H1 (cell line): ENCODE measurements at regions not wholly inside any gene's neighbourhood (a gene's known extent, or its start where the extent isn't known, plus 50 kb on each side); places are given as distances from the start of the nearest gene placed in this dataset.

ENCODE experiments used
- CTCF ChIA-PET: fragments of 300-600 bp; sonication (Branson Sonifier 250); formaldehyde crosslinking; loops from one replicate; lab custom pipeline; 2021; ENCODE audit not compliant: partially characterized antibody; lab: Charles Lee
- POLR2A ChIA-PET: fragments of 300-600 bp; sonication (Branson Sonifier 250); formaldehyde crosslinking; loops from one replicate; lab custom pipeline; 2021; ENCODE audit warnings: inconsistent platforms; ENCODE audit not compliant: partially characterized antibody; lab: Charles Lee
- DNase-seq, 2 experiments: peaks; one replicate each; pipeline versions ENCODE4 v3.0.0 to v3.0.0-alpha.2; 2010 to 2022; ENCODE audit warnings: low spot score in 2 of 2, low read depth in 1 of 2, mixed read lengths in 1 of 2
- FAIRE-seq: peaks from 2 replicates; lab custom pipeline; 2011; peaks lifted over from hg19 to GRCh38; lab: Jason Lieb, UNC
- H2AFZ ChIP-seq: 2 replicates; pipeline ENCODE4 v1.8.1; 2012; ENCODE audit warnings: low read length, inconsistent platforms
- H2AK5ac ChIP-seq: 2 replicates; pipeline ENCODE4 v1.6.1; 2013; ENCODE audit warnings: low read depth, low read length
- H2BK120ac ChIP-seq: replicated peaks from 2 replicates; pipeline ENCODE3; 2013; ENCODE audit warnings: low read depth, low read length, inconsistent platforms
- H2BK12ac ChIP-seq: 2 replicates; pipeline ENCODE4 v1.6.1; 2013; ENCODE audit warnings: low read depth, low read length
- H2BK15ac ChIP-seq: 2 replicates; pipeline ENCODE4 v1.6.1; 2013; ENCODE audit warnings: low read length
- H2BK20ac ChIP-seq: 2 replicates; pipeline ENCODE4 v1.6.1; 2013; ENCODE audit warnings: low read length
- H2BK5ac ChIP-seq: 2 replicates; pipeline ENCODE4 v1.6.1; 2013; ENCODE audit warnings: low read depth, low read length
- H3K14ac ChIP-seq: 2 replicates; pipeline ENCODE4 v1.6.1; 2013; ENCODE audit warnings: inconsistent platforms; ENCODE audit not compliant: insufficient read length
- H3K18ac ChIP-seq: 2 replicates; pipeline ENCODE4 v1.6.1; 2013; ENCODE audit warnings: low read length; ENCODE audit errors: extremely low read depth
- H3K23ac ChIP-seq: 2 replicates; pipeline ENCODE4 v1.6.1; 2013; ENCODE audit warnings: inconsistent platforms; ENCODE audit not compliant: insufficient read length
- H3K23me2 ChIP-seq: 2 replicates; pipeline ENCODE4 v1.6.1; 2013; ENCODE audit warnings: low read depth, low read length
- H3K27ac ChIP-seq: 2 replicates; pipeline ENCODE4 v1.6.1; 2011; ENCODE audit warnings: low read depth, low read length, inconsistent platforms
- H3K27me3 ChIP-seq, 4 experiments: replicated peaks in 1 of 4; 1 replicate in 1 of 4; 2 replicates in 3 of 4; pipeline versions ENCODE4 v1.6.1 to v1.8.1; 2011 to 2013; ENCODE audit warnings: low read length in 3 of 4, mild to moderate bottlenecking in 3 of 4, inconsistent platforms in 2 of 4, mixed read lengths in 2 of 4, moderate library complexity in 1 of 4; ENCODE audit not compliant: control insufficient read depth in 3 of 4, insufficient read depth in 3 of 4; ENCODE audit errors: extremely low read depth in 1 of 4
- H3K36me3 ChIP-seq, 4 experiments: 2 replicates each; pipeline versions ENCODE4 v1.6.1 to v1.8.1; 2011 to 2013; ENCODE audit warnings: mild to moderate bottlenecking in 4 of 4, low read length in 3 of 4, moderate library complexity in 2 of 4, control low read depth in 1 of 4, inconsistent platforms in 1 of 4; ENCODE audit not compliant: insufficient read depth in 4 of 4, control insufficient read depth in 2 of 4
- H3K4ac ChIP-seq: replicated peaks from 2 replicates; pipeline ENCODE3; 2013; ENCODE audit warnings: low read length, low read depth, mixed read lengths, inconsistent platforms; ENCODE audit not compliant: insufficient read length
- H3K4me1 ChIP-seq, 4 experiments: replicated peaks in 1 of 4; 1 replicate in 1 of 4; 2 replicates in 3 of 4; pipeline versions ENCODE4 v1.6.1 to v1.8.1; 2011 to 2013; ENCODE audit warnings: low read length in 3 of 4, inconsistent platforms in 2 of 4, mixed read lengths in 1 of 4; ENCODE audit not compliant: insufficient read depth in 4 of 4, control insufficient read depth in 3 of 4
- H3K4me2 ChIP-seq, 2 experiments: 2 replicates each; pipeline versions ENCODE4 v1.6.1 to v1.8.1; 2011 to 2013; ENCODE audit warnings: low read depth in 2 of 2, low read length in 2 of 2, control low read depth in 1 of 2, inconsistent platforms in 1 of 2, mild to moderate bottlenecking in 1 of 2; ENCODE audit not compliant: insufficient read depth in 1 of 2
- H3K4me3 ChIP-seq, 4 experiments: fragments of 200-600, 300-600 bp in 1 of 4; sonication (generic), shearing (Covaris generic), sonication (Bioruptor Twin) in 1 of 4; 2 replicates each; pipeline versions ENCODE4 v1.5.1 to v1.8.1; 2011 to 2016; ENCODE audit warnings: low read length in 4 of 4, low read depth in 3 of 4, control low read depth in 2 of 4, inconsistent platforms in 2 of 4, mild to moderate bottlenecking in 2 of 4, mixed read lengths in 1 of 4, moderate library complexity in 1 of 4; ENCODE audit not compliant: insufficient read depth in 2 of 4; ENCODE audit errors: extremely low read depth in 1 of 4
- H3K56ac ChIP-seq: replicated peaks from 2 replicates; pipeline ENCODE3; 2013; ENCODE audit warnings: low read depth, mild to moderate bottlenecking, mixed read lengths, low read length, inconsistent platforms; ENCODE audit not compliant: insufficient read length
- H3K79me1 ChIP-seq: 2 replicates; pipeline ENCODE4 v1.6.1; 2013; ENCODE audit warnings: low read depth, low read length, control low read depth
- H3K79me2 ChIP-seq, 2 experiments: 2 replicates each; pipeline versions ENCODE4 v1.6.1 to v1.8.1; 2012 to 2013; ENCODE audit warnings: low read length in 2 of 2, mild to moderate bottlenecking in 2 of 2, inconsistent platforms in 1 of 2; ENCODE audit not compliant: insufficient read depth in 2 of 2, control insufficient read depth in 1 of 2
- H3K9ac ChIP-seq, 4 experiments: replicated peaks in 1 of 4; 1 replicate in 1 of 4; 2 replicates in 3 of 4; pipeline versions ENCODE4 v1.6.1 to v1.8.1; 2011 to 2013; ENCODE audit warnings: low read depth in 3 of 4, low read length in 3 of 4, control low read depth in 2 of 4, mild to moderate bottlenecking in 2 of 4, moderate library complexity in 2 of 4, inconsistent platforms in 1 of 4; ENCODE audit errors: extremely low read depth in 1 of 4
- H3K9me3 ChIP-seq, 2 experiments: 2 replicates each; pipeline versions ENCODE4 v1.6.1 to v1.8.1; 2012 to 2013; ENCODE audit warnings: mild to moderate bottlenecking in 2 of 2, moderate library complexity in 2 of 2, control low read depth in 1 of 2, inconsistent platforms in 1 of 2, low read depth in 1 of 2, low read length in 1 of 2, mixed read lengths in 1 of 2; ENCODE audit not compliant: insufficient read depth in 2 of 2
- H4K20me1 ChIP-seq, 2 experiments: replicated peaks in 1 of 2; 2 replicates each; pipeline versions ENCODE3 to v1.8.1; 2011 to 2013; ENCODE audit warnings: inconsistent platforms in 2 of 2, low read length in 2 of 2, mild to moderate bottlenecking in 1 of 2; ENCODE audit not compliant: insufficient read depth in 2 of 2, control insufficient read depth in 1 of 2
- H4K5ac ChIP-seq: 2 replicates; pipeline ENCODE4 v1.6.1; 2013; ENCODE audit warnings: low read length, low read depth, mixed read lengths, inconsistent platforms; ENCODE audit not compliant: insufficient read length
- H4K8ac ChIP-seq: 2 replicates; pipeline ENCODE4 v1.8.0; 2013; ENCODE audit warnings: mild to moderate bottlenecking, moderate library complexity, low read length, inconsistent platforms; ENCODE audit not compliant: insufficient read depth; ENCODE audit errors: extremely low read depth
- H4K91ac ChIP-seq: replicated peaks from 2 replicates; pipeline ENCODE3; 2013; ENCODE audit warnings: low read length, mixed read lengths, inconsistent platforms; ENCODE audit not compliant: insufficient read length
- BRCA1 ChIP-seq: IDR thresholded peaks from 2 replicates; pipeline ENCODE4 v1.6.1; 2012; ENCODE audit warnings: low read depth, low read length, improper control_type of control experiment
- CREB1 ChIP-seq: IDR thresholded peaks from 2 replicates; pipeline ENCODE4 v1.6.1; 2012; ENCODE audit warnings: inconsistent platforms
- CTCF ChIP-seq, 3 experiments: IDR thresholded peaks; 1 replicate in 2 of 3; 2 replicates in 1 of 3; pipeline versions ENCODE4 v1.5.1 to v1.6.1; 2011; ENCODE audit warnings: low read length in 3 of 3, mild to moderate bottlenecking in 3 of 3, inconsistent platforms in 2 of 3, low read depth in 1 of 3, moderate library complexity in 1 of 3; ENCODE audit not compliant: insufficient read depth in 1 of 3; ENCODE audit errors: control extremely low read depth in 1 of 3
- GABPA ChIP-seq: IDR thresholded peaks from 2 replicates; pipeline ENCODE4 v1.6.1; 2011; ENCODE audit warnings: mild to moderate bottlenecking, low read length, moderate library complexity, borderline replicate concordance; ENCODE audit not compliant: insufficient read depth
- KDM1A ChIP-seq: fragments of 200-600, 300-600 bp; sonication (generic); IDR thresholded peaks from 2 replicates; pipeline ENCODE4 v1.7.1; 2016; ENCODE audit warnings: mild to moderate bottlenecking, low read length, borderline replicate concordance
- POLR2A ChIP-seq, 2 experiments: IDR thresholded peaks; 1 replicate in 1 of 2; 2 replicates in 1 of 2; pipeline ENCODE4 v1.6.1; 2011; ENCODE audit warnings: low read depth in 2 of 2, low read length in 2 of 2, mild to moderate bottlenecking in 2 of 2; ENCODE audit errors: control extremely low read depth in 1 of 2
- POLR2AphosphoS5 ChIP-seq: IDR thresholded peaks from 2 replicates; pipeline ENCODE4 v1.6.1; 2011; ENCODE audit warnings: low read depth, low read length
- TAF7 ChIP-seq: optimal IDR thresholded peaks from 2 replicates; pipeline ENCODE3; 2011; ENCODE audit warnings: low read depth, mild to moderate bottlenecking, inconsistent platforms, low read length, moderate library complexity, borderline replicate concordance
- TBP ChIP-seq: IDR thresholded peaks from 2 replicates; pipeline ENCODE4 v1.6.1; 2011; ENCODE audit warnings: low read depth, low read length, improper control_type of control experiment
- WGBS, 2 experiments: shearing (Covaris generic) in 1 of 2; methylation state at CpG; one replicate each; pipeline versions ENCODE4 v1.1.6 to v1.1.7; 2013 to 2015; ENCODE audit warnings: low lambda C conversion rate in 2 of 2, mixed read lengths in 2 of 2, inconsistent platforms in 1 of 2, low coverage in 1 of 2, missing lambda C conversion rate in 1 of 2; ENCODE audit not compliant: insufficient replicate concordance in 2 of 2, insufficient coverage in 1 of 2, insufficient read length in 1 of 2; ENCODE audit errors: extremely low coverage in 1 of 2, missing lambda C conversion rate in 1 of 2; 5-methylcytosine and 5-hydroxymethylcytosine counted together

DNA sequence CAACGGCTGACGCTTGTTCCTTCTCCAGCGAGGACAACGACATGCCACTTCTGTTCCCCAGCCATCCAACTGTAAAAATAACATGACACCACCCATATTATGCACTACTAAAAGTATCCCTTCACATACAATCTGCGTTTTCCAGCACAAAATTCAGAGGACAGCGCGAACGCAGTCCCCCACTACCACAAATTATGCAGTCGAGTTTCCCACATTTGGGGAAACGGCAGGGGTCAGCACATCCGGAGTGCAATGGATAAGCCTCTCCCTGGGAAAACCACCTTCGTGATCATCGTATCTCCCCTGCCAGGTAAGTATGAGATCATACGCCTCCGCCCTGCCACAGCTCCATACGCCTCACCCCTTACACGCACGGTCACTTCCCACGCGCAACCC lies 120.9 kb downstream of the PPIAL4G start:
- Histone ChIP-seq H3K4me1 (peaks cover 0 to 6% (median 2%) of the 10 kb centered on the region in 4 experiments; a peak in 3 of 7 replicates), H4K8ac (no peak overlapping the region), H3K9ac (peak overlapping the region in 3 of 4 experiments; percentile 8 to 42 (median 20); a peak in 1 of 7 replicates), H3K4ac (no peak overlapping the region), H2BK15ac (no peak overlapping the region), H3K56ac (no peak overlapping the region), H2BK12ac (peak overlapping the region; percentile 56; the same call in 1 of the 2 replicates), H4K20me1 (no peaks in the 10 kb centered on the region), H3K14ac (no peak overlapping the region), H2AK5ac (0 out of 2 replicates have a peak overlapping the region, but pooled peaks have one; percentile 54), H2BK20ac (no peak overlapping the region), H3K27me3 (peaks cover 0 to 8% (median 5%) of the 10 kb centered on the region in 4 experiments; a peak in 3 of 7 replicates), H2BK120ac (no peak overlapping the region), H3K9me3 (no peaks in the 10 kb centered on the region), H3K27ac (no peak overlapping the region), H3K79me1 (no peaks in the 10 kb centered on the region), H3K23me2 (peaks cover 11% of the 10 kb centered on the region), H4K91ac (no peak overlapping the region), H2AFZ (no peak overlapping the region)
- POLR2A ChIA-PET, result interaction anchor here (1.2 to 1.8 kb wide), 3 partner anchors 16 to 40 kb away, joined by 3 read pairs; no protein-coding TSS in a partner anchor
- WGBS, 2 experiments, result 5% methylated on average over 9 of the region's 20 CpGs; no CpG with 5 or more reads in 1 of the 2 experiments
- no peak for FAIRE-seq
- peak; percentile 81; the same call in 1 of the 2 replicates for TF ChIP-seq POLR2AphosphoS5
- TF ChIP-seq GABPA, result no peak
- no peak for TF ChIP-seq KDM1A
- TF ChIP-seq BRCA1, result no peak
- no peak for TF ChIP-seq CREB1
- TF ChIP-seq TAF7, result peak; percentile 95
- no peak for TF ChIP-seq CTCF (IDR thresholded peaks at IDR 0.05; ENCODE audit: control extremely low read depth in 1 of 3, insufficient read depth in 1 of 3, low read depth in 1 of 3, low read length in 3 of 3)
- peak; percentile 71 to 89 for TF ChIP-seq POLR2A (IDR thresholded peaks at IDR 0.05; ENCODE audit: control extremely low read depth in 1 of 2, low read depth in 2 of 2, low read length in 2 of 2)
- TF ChIP-seq TBP, result 0 out of 2 replicates have a peak, but pooled peaks have one; percentile 42
- TF ChIP-seq, all 59 proteins: peak for 4
- H3K18ac ChIP-seq, result no peak overlapping the region
- H3K36me3 ChIP-seq, result no peaks in the 10 kb centered on the region
- H3K79me2 ChIP-seq, result no peaks in the 10 kb centered on the region
- no peak overlapping the region for H4K5ac ChIP-seq
- H2BK5ac ChIP-seq, result peak overlapping the region; percentile 55; the same call in 1 of the 2 replicates
- peak overlapping the region; percentile 85 to 94 for H3K4me2 ChIP-seq
- CTCF ChIA-PET, result no interaction called here
- H3K23ac ChIP-seq, result no peak overlapping the region
- peak in 1 of 2 experiments; percentile 56 for DNase-seq
- peak overlapping the region; percentile 39 to 62 (median 58) for H3K4me3 ChIP-seq
